HG02870 (cell line): ENCODE measurements at regions not wholly inside any gene's neighbourhood (a gene's known extent, or its start where the extent isn't known, plus 50 kb on each side); places are given as distances from the start of the nearest gene placed in this dataset.

Source experiments
- ATAC-seq: cut with Tn5 transposase; IDR thresholded peaks from one replicate; pipeline ENCODE4 v1.9.1; 2021; ENCODE audit warnings: mild to moderate bottlenecking, moderate library complexity; ENCODE audit not compliant: unreplicated experiment

GRCh38 chr10:2953495-2953894 is 113.9 kb upstream of the PFKP start:
- no peak for ATAC-seq

GRCh38 chr10:2951235-2951835 is 116.0 kb upstream of the PFKP start:
- ATAC-seq, result no peak

GRCh38 chr10:2950546-2950945 is 116.8 kb upstream of the PFKP start:
- ATAC-seq, result no peak

- ATAC-seq, result peak; percentile 36
These were observed 117.4 kb upstream of the PFKP start for GRCh38 chr10:2949948-2950354.

- no peak for ATAC-seq
These were observed 118.0 kb upstream of the PFKP start for GRCh38 chr10:2949221-2949947.

GRCh38 chr10:2948127-2948854 is 119.1 kb upstream of the PFKP start:
- ATAC-seq, result peak; percentile 87

- ATAC-seq, result no peak
These were observed 122.6 kb upstream of the PFKP start for GRCh38 chr10:2944788-2945187.

- no peak for ATAC-seq
These were observed 123.3 kb upstream of the PFKP start for GRCh38 chr10:2943932-2944614.

GRCh38 chr10:2942938-2943337 is 124.4 kb upstream of the PFKP start:
- no peak for ATAC-seq

GRCh38 chr10:2938869-2939268 is 128.5 kb upstream of the PFKP start:
- ATAC-seq, result no peak

- ATAC-seq, result no peak
These were observed 130.5 kb upstream of the PFKP start for GRCh38 chr10:2936816-2937215.

GRCh38 chr10:2935647-2936386 is 131.5 kb upstream of the PFKP start:
- no peak for ATAC-seq

GRCh38 chr10:2933924-2934323 is 133.4 kb upstream of the PFKP start:
- no peak for ATAC-seq

GRCh38 chr10:2933519-2933918 is 133.8 kb upstream of the PFKP start:
- no peak for ATAC-seq

- no peak for ATAC-seq
These were observed 134.3 kb upstream of the PFKP start for GRCh38 chr10:2933071-2933470.

GRCh38 chr10:2929480-2930258 is 137.7 kb upstream of the PFKP start:
- no peak for ATAC-seq

- peak; percentile 92 for ATAC-seq
These were observed 139.1 kb upstream of the PFKP start for GRCh38 chr10:2927958-2928840.

GRCh38 chr10:2926918-2927660 is 140.3 kb upstream of the PFKP start:
- no peak for ATAC-seq
